ENCODE measurements at regions not wholly inside any gene's neighbourhood (a gene's known extent, or its start where the extent isn't known, plus 50 kb on each side); places are given as distances from the start of the nearest gene placed in this dataset.

DNA sequence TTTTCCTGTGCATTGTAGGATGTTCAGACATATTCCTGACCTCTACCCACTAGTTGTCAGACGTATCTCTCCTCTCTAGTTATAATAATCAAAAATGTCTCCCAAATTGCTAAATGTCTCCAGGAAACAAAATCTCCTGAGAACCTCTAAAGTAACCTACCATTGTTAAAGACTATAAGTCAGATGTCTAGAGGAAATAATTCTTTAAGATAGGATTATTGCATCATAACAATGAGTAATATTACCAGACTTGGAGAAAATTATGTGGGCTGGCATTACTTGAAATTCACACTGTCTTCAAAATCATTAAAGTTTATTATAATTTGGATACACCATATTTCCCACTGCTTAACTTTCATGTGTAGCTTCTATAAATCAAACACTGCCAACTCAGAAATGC, 643.0 kb upstream of the ADGRL2 start:
- TF ChIP-seq, protein P1, sequence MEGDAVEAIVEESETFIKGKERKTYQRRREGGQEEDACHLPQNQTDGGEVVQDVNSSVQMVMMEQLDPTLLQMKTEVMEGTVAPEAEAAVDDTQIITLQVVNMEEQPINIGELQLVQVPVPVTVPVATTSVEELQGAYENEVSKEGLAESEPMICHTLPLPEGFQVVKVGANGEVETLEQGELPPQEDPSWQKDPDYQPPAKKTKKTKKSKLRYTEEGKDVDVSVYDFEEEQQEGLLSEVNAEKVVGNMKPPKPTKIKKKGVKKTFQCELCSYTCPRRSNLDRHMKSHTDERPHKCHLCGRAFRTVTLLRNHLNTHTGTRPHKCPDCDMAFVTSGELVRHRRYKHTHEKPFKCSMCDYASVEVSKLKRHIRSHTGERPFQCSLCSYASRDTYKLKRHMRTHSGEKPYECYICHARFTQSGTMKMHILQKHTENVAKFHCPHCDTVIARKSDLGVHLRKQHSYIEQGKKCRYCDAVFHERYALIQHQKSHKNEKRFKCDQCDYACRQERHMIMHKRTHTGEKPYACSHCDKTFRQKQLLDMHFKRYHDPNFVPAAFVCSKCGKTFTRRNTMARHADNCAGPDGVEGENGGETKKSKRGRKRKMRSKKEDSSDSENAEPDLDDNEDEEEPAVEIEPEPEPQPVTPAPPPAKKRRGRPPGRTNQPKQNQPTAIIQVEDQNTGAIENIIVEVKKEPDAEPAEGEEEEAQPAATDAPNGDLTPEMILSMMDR (IDR thresholded peaks at IDR 0.05; ENCODE audit: insufficient read depth, low read length, poor library complexity, severe bottlenecking), result no peak
- TF ChIP-seq EZH2phosphoT487 (conservative IDR thresholded peaks at IDR 0.05; ENCODE audit: low read length), result no peak

Data from SU-DHL-6 (cell line).